Stimulated activated CD8-positive, alpha-beta memory T cell treated with anti-CD3 and anti-CD28 coated beads, Interleukin-15, amount 100 ng/mL, for 24 hours (primary cell): ENCODE measurements at regions not wholly inside any gene's neighbourhood (a gene's known extent, or its start where the extent isn't known, plus 50 kb on each side); places are given as distances from the start of the nearest gene placed in this dataset.

ENCODE experiments used
- DNase-seq: peaks from one replicate; pipeline ENCODE4 v3.0.0-alpha.2; 2020; ENCODE audit warnings: low read depth

GRCh38 chr2:121019071-121019470, 265.9 kb downstream of the TFCP2L1 start:
- DNase-seq, result no peak

- no peak for DNase-seq
Observed at GRCh38 chr2:121019756-121020155, 265.2 kb downstream of the TFCP2L1 start.

DNA sequence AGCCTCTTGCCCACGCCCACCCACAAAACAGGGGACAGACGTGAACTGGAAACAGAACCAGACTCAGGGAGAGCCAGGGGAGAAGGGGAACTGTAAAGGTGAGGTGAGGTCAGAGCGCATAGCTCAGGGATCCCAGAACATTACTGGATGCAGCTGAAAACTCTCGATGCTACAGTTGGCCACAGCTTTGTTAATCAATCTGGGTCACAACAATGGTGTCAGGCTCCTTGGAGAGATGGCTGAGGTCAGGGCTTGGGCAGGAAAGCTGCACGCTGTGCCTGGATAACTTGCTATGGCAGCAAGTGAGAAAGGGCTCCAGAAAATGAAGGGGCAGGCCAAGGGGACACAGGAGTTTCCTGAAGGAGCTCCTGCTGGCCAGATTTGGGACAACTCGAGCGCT, 263.3 kb downstream of the TFCP2L1 start:
- no peak for DNase-seq

DNA sequence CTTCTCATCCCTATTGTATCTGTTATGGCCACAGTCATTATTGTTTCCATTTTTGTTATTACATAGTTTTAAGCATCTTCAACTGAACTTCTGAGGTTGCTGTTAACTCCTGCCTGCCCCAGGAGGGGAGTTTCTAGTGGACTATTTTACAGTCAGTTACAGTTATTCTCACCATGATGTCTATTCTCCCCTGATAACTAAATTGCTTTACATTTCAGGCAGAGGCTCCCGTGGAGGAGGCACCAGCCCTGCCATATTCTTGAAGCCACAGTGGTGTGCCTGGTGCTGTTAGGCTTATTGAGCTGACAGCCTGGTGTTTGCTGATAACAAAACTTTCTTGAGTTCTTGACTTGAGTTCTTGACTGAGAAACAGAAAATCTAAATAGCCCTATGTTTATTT, 256.4 kb downstream of the TFCP2L1 start:
- DNase-seq, result no peak

GRCh38 chr2:121030523-121030922, 254.5 kb downstream of the TFCP2L1 start:
- DNase-seq, result no peak

DNA sequence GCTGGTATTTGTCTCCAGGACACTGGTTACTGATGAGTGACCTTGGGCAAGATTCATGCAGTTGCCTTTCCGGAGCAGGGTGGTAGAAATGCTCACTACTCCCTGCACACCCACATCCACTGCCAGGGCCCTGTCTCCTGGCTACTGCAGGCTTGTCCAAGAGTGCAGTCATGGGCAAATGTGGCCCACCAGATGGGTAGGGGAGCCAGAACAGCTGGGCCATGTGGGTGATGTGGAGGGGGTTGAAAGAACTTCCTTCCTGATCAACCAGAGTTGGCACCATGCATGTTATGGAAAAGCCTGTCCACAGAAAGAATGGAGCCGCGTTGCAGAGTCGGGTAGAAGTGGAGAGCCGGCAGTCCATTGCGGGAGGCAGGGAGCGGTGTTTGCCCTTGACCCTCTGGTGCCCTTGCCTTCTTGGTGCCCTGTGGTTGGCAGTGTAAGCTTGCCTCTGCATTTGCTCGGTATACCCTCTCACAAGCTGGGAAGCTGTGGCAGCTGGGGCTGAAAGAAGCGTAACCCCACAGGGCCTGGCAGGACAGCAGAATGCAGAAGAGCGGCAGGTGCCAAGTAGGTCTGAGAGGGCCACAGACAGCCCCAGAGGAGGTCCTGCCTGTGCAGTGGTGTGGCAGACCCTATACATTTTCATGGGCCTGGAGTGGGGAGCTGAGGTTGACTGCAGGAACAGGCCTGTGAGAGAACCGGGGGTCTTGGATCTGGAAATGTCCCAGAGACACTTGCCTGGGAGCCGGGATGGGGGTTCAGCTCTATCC, 253.2 kb downstream of the TFCP2L1 start:
- no peak for DNase-seq

DNA sequence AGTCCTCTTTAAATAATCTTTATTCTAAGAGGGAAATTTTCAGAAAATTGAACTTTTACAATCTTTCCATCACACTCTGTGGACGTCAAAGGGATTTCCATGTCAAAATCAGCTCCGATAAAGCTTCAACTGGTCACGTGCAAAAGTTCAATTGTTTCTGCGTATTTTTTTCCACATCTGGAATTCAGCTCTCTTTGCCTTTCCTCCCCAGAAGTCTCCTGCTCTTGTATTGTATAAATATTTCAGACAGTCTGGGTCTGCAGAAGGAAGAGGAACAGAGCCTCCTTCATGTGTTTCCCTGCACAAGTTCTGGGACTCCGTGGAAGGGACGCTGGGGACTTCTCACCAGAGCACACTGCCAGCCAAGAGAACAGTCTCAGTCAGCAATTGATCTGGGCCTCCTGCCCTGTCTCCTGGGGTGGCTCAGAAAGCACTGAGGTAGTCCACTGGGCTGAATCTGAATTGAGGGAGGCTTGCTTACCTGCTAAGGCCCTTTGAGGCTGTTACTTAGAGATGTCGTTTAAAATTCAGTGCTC, 251.5 kb downstream of the TFCP2L1 start:
- DNase-seq, result no peak

DNA sequence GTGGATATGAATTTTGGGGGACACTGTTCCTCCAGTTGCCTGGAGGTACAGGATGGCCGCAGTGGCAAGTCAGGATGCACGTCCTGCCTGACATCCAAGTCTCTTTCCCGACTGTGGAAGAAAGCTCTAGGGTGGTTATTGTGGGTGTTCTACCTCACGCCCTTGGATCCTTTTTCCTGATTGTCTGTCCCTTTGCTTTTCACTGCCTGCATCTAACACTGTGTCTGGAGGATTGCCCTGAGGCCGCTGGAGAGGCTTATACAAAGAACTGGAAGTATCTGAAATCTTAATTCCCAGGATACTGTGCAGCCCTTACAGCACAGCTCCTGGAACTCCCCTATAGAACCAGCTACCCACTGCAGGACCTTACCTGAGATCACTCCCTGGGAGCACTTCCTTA, 250.5 kb downstream of the TFCP2L1 start:
- no peak for DNase-seq

GRCh38 chr2:121036226-121036692, 248.7 kb downstream of the TFCP2L1 start:
- DNase-seq, result no peak

GRCh38 chr2:121037480-121037879, 247.5 kb downstream of the TFCP2L1 start:
- DNase-seq, result no peak

DNA sequence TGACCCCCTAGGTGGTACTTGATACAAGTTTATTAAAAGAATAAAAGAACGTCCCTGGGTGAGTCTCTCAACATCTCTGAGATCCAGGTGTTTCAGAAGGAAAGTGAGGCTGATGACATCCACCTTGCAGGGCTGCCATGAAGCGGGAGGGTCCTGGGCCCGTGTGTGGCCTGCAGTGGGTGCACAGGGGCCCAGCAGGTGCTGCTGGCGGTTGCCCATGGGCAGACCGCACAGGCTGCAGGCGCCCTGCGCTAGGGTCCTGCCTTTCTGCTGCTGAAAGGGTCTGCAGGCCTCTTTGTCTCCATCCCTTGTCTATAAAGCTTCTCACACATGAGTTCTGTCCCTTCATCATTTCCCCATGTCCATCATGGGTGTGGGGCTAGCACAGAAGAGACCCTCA, 247.0 kb downstream of the TFCP2L1 start:
- DNase-seq, result no peak

DNA sequence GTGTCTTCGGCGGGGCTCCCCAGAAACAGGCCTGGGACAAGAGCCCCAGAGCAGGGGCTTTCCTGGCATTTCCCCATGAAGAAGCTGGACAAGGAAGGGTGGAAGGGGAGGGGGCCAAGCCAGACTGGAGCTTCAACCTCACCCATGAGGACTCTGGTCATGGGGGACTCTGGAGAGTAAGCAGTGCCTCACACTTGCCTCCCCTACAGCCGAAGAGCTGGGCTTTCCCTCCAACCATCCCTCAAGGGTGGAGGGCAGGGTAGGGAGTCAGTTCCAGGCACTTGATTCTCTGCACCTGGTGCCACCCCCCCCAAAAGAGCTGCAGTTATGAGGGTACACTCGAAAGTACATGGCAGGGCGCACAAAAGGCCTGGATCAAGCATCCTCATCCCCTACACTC, 246.6 kb downstream of the TFCP2L1 start:
- no peak for DNase-seq

- no peak for DNase-seq
Observed at GRCh38 chr2:121038891-121039616, 245.9 kb downstream of the TFCP2L1 start.

DNA sequence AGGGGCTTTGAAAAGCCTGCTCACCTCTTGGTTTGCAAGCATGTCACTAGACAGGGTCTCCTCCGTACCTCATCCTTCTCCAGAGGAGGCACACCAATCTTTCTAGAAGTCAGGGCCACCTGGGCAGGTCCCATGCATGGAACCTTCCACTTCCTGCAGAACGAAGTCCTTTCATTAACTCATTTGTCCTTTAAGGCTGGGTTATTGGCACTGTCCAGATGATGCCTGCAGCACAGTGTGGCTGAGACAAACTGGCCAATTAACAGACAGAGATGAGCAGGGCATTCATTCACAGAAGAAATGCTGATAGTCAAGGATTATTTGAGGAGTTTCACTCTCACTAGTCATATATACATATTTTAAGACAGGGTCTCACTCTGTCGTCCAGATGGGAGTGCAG, 245.3 kb downstream of the TFCP2L1 start:
- DNase-seq, result no peak

- no peak for DNase-seq
Observed at GRCh38 chr2:121041516-121041915, 243.5 kb downstream of the TFCP2L1 start.

DNA sequence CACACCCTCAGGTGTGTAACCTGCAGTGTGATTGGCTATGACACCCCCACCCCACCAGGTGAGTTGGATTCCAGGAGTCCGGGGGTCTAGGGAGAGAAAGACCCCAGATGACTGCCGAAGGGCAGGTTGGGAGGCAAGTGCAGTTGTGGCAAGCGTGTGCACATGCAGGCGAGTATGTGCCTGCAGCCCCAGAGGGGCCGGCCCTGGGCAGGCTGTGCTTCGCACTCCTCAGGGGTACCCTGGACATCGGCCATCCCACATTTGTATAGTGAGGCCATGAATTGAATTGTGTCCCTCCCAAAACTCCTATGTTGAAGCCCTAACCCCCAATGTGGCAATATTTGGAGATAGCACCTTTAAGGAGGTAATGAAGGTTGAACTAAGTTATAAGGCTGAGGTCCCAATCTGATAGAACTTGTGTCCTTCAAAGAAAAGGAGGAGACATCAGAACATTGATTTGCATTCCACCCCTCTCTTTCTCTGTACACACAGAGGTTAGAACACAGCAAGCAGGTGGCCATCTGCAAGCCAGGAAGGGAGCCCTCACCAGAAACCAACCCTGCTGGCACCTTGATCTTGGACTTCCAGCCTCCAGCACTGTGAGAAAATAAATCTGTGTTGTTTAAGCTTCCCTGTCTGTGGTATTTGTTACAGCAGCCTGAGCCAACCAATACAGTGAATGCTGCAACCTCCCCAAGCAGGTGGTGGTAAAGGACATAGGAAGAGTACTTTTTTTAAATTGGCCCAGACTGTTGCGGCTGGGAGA, 241.8 kb downstream of the TFCP2L1 start:
- DNase-seq, result no peak

DNA sequence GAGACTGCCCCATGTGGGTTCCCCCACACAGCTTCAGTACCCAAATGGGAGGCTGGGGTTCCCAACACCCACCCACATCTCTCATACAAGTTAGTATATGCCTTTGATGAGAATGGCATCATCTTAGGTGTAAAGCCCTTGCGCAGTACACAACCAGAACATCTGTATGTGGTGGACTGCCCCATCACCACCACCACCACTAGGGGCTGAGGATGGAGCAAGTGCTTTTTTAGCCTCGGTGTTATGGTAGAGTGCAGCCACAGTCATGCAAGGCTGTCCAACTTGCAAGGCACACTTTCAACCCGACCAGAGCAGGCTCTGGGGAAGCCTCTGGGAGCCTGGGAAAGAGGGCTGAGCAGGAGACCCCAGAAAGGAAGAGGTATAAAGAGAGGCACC, 241.2 kb downstream of the TFCP2L1 start:
- no peak for DNase-seq

DNA sequence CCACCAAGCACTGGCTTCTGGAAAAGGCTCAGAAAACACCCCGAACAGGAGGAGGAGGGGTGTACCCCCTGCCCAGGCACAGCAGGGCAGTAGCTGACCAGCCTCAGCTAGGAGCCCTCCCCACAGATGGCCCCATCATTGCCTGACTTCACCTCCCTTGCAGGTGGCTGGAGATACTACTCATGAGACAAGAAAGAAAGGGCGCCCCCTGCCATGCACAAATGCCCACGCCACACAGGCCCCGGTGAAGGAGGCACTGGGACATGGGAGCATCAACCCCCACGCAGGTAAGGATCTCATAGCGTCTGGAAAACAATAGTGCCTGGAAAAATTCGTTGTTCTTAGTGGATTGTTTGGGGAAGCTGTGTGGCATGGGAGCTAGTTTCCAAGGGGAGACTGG, 240.6 kb downstream of the TFCP2L1 start:
- DNase-seq, result no peak

DNA sequence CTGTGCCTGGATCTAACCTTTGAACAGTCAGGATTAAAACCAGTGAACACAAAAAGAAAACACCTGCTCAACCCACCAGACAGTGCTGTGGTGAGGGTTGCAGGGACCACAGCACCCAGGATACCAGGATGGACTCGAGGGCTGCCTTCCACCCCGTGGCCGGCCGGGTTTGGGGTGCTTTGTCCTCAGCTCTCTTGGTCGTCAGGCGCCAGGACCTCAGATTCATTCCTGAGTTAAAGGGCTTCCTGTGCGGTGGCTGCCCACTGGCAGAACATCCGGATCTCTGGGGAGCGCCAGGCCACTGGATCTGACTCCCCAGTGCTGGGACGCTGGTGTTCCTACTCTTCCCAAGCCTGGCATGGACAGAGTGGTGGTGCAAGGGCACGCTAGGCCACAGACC, 239.8 kb downstream of the TFCP2L1 start:
- DNase-seq, result no peak

DNA sequence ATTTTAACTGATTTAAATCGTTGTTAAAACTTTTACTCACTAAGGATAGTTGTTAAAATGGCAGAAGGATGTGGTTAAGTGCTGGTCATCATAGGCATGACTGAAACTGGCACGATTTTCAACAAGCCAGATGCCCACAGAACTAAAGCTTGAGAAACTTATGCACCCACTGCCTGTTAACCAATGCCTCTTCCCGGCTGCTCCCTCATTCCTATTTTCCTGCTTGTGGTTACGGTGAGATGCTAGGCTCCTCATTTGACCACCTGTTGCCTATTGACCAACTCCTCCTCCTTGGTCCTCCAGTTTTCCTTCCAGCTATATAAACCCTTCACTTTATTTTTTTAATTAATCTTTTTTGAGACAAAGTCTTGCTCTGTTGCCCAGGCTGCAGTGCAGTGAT, 238.7 kb downstream of the TFCP2L1 start:
- DNase-seq, result no peak

DNA sequence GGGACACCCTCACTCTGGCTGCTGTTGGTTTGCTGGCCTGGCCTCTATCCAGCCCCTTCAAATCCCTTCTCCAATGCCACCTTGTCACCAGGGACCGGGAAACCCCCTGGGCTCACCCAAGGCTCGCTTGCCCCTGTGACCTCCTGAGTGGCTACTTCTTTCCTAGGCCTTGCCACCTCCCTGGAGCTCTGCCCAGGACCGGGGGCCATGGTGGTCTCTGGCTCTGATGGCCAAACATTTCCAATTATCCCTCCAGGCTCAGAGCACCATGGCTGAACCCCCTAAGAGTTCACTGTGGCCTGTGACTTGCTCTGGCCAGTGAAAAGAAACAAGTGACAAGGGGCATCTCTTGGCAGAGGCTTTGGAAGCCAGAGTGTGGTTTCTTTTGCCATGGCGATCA, 237.6 kb downstream of the TFCP2L1 start:
- DNase-seq, result no peak

DNA sequence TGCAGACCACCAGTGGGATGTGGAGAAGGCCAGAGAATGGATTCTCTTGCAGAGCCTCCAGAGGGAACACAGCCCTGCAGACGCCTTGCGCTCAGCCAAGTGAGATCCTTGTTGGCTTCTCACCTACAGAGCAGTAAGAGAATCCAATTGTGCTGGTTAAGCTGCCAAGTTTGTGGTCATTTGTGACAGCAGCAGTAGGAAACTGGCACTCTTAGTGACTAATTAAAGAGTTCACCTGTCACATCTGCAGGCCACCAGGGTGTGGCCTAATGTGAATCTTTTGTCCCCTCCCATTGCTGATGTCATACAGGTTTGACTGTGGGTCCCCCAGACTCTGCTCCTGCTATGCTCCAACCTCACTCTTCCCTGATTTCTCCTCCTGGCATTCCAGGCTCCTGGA, 235.9 kb downstream of the TFCP2L1 start:
- no peak for DNase-seq
